Gastrocnemius medialis (tissue), 4 donors: ENCODE measurements at regions not wholly inside any gene's neighbourhood (a gene's known extent, or its start where the extent isn't known, plus 50 kb on each side); places are given as distances from the start of the nearest gene placed in this dataset.

Experiments
- ATAC-seq, 2 donors: fragments of 150-250 bp; one replicate each; pipeline ENCODE4 v1.9.1; 2016
- DNase-seq, 2 donors: peaks; one replicate each; pipeline ENCODE4 v3.0.0-alpha.2; 2019
- H3K27ac ChIP-seq, 4 donors: fragments of 200-600 bp; sonication (generic); 1 replicate in 1 of 4; 2 replicates in 3 of 4; pipeline ENCODE4 v1.5.1; 2016 to 2018; ENCODE audit warnings: mild to moderate bottlenecking in 2 of 4, moderate library complexity in 1 of 4
- H3K27me3 ChIP-seq, 3 donors: fragments of 200-600 bp; sonication (generic) in 2 of 3; 1 replicate in 1 of 3; 2 replicates in 2 of 3; pipeline versions ENCODE4 v1.5.1 to v1.6.0; 2016 to 2019; ENCODE audit warnings: mild to moderate bottlenecking in 1 of 3, moderate library complexity in 1 of 3
- H3K36me3 ChIP-seq, 2 donors: fragments of 200-600 bp; sonication (generic) in 1 of 2; one replicate each; pipeline ENCODE4 v1.5.1; 2017 to 2018
- H3K4me1 ChIP-seq, 2 donors: fragments of 200-600 bp; sonication (generic) in 1 of 2; one replicate each; pipeline ENCODE4 v1.5.1; 2016 to 2017; ENCODE audit warnings: mild to moderate bottlenecking in 2 of 2
- H3K4me3 ChIP-seq, 4 donors: fragments of 200-600 bp; sonication (generic) in 3 of 4; 1 replicate in 1 of 4; 2 replicates in 3 of 4; pipeline ENCODE4 v1.5.1; 2016 to 2019; ENCODE audit warnings: mild to moderate bottlenecking in 2 of 4
- H3K9me3 ChIP-seq, 3 donors: fragments of 200-600 bp; sonication (generic) in 2 of 3; 1 replicate in 1 of 3; 2 replicates in 2 of 3; pipeline ENCODE4 v1.5.1; 2016 to 2019
- CTCF ChIP-seq, 5 experiments: fragments of 450-650 bp in 3 of 5; fragments of 200-600 bp in 2 of 5; sonication (generic) in 2 of 5; IDR thresholded peaks in 4 of 5; conservative IDR thresholded peaks in 1 of 5; 1 replicate in 4 of 5; 2 replicates in 1 of 5; pipeline ENCODE4 v1.5.1; 2016 to 2019; ENCODE audit warnings: antibody characterized with exemption in 5 of 5, mild to moderate bottlenecking in 3 of 5, moderate library complexity in 3 of 5
- POLR2A ChIP-seq, 2 donors: fragments of 450-650 bp; IDR thresholded peaks; one replicate each; pipeline ENCODE4 v1.6.1; 2017; ENCODE audit warnings: antibody characterized with exemption in 2 of 2, mild to moderate bottlenecking in 2 of 2, moderate library complexity in 2 of 2
- in situ Hi-C, 4 donors: fragments of 200-750 bp; cut with MboI; loops; one replicate each; pipeline versions ENCODE4 v1.15.0 to v1.8.0; 2017; ENCODE audit warnings: low sequenced_read_pairs in 4 of 4
- intact Hi-C: fragments of 100-400 bp; cut with DNase I; formaldehyde crosslinking; loops from one replicate; pipeline ENCODE4 v1.15.1; 2023; ENCODE audit warnings: low total_unique reads

GRCh38 chr5:31049936-31050704 is 143.4 kb upstream of the CDH6 start:
- H3K27me3 ChIP-seq, result no peaks in the 10 kb centered on the region
- H3K27ac ChIP-seq, result no peak overlapping the region
- in situ Hi-C loops, result no loop called here
- TF ChIP-seq POLR2A (IDR thresholded peaks at IDR 0.05) (no peak), CTCF (IDR thresholded peaks at IDR 0.05 in 4 of 5, conservative IDR thresholded peaks at IDR 0.05 in 1 of 5) (no peak)
- ATAC-seq, result no peak
- DNase-seq, result no peak
- H3K36me3 ChIP-seq, result no peaks in the 10 kb centered on the region
- no peaks in the 10 kb centered on the region for H3K9me3 ChIP-seq
- no peaks in the 10 kb centered on the region for H3K4me1 ChIP-seq
- intact Hi-C loops, result no loop called here
- no peak overlapping the region for H3K4me3 ChIP-seq

- Histone ChIP-seq H3K9me3 (no peaks in the 10 kb centered on the region), H3K4me3 (no peak overlapping the region), H3K36me3 (no peaks in the 10 kb centered on the region), H3K27ac (no peak overlapping the region), H3K4me1 (no peaks in the 10 kb centered on the region), H3K27me3 (no peaks in the 10 kb centered on the region)
- ATAC-seq, result no peak
- intact Hi-C loops (no loop called here), in situ Hi-C loops (no loop called here)
- no peak for TF ChIP-seq POLR2A (IDR thresholded peaks at IDR 0.05)
- TF ChIP-seq CTCF (IDR thresholded peaks at IDR 0.05 in 4 of 5, conservative IDR thresholded peaks at IDR 0.05 in 1 of 5), result no peak
- no peak for DNase-seq
Measured at GRCh38 chr5:31049461-31049860, 144.0 kb upstream of the CDH6 start.

- no peaks in the 10 kb centered on the region for H3K9me3 ChIP-seq
- in situ Hi-C loops, result no loop called here
- H3K36me3 ChIP-seq, result no peaks in the 10 kb centered on the region
- no peak for TF ChIP-seq POLR2A (IDR thresholded peaks at IDR 0.05)
- TF ChIP-seq CTCF (IDR thresholded peaks at IDR 0.05 in 4 of 5, conservative IDR thresholded peaks at IDR 0.05 in 1 of 5), result no peak
- no peak overlapping the region for H3K27ac ChIP-seq
- H3K4me1 ChIP-seq, result no peaks in the 10 kb centered on the region
- H3K4me3 ChIP-seq, result no peak overlapping the region
- no peaks in the 10 kb centered on the region for H3K27me3 ChIP-seq
- DNase-seq (no peak), ATAC-seq (no peak)
- intact Hi-C loops, result no loop called here
Measured at GRCh38 chr5:31048282-31049270, 144.9 kb upstream of the CDH6 start.

GRCh38 chr5:31047621-31048020 is 145.9 kb upstream of the CDH6 start:
- ATAC-seq, result no peak
- Histone ChIP-seq H3K27ac (no peak overlapping the region), H3K36me3 (no peaks in the 10 kb centered on the region), H3K9me3 (no peaks in the 10 kb centered on the region), H3K4me3 (no peak overlapping the region), H3K4me1 (no peaks in the 10 kb centered on the region), H3K27me3 (no peaks in the 10 kb centered on the region)
- intact Hi-C loops, result no loop called here
- in situ Hi-C loops, result no loop called here
- DNase-seq, result no peak
- TF ChIP-seq CTCF (IDR thresholded peaks at IDR 0.05 in 4 of 5, conservative IDR thresholded peaks at IDR 0.05 in 1 of 5) (no peak), POLR2A (IDR thresholded peaks at IDR 0.05) (no peak)
